HG02884 (cell line): ENCODE measurements at regions not wholly inside any gene's neighbourhood (a gene's known extent, or its start where the extent isn't known, plus 50 kb on each side); places are given as distances from the start of the nearest gene placed in this dataset.

ENCODE experiments used
- ATAC-seq: cut with Tn5 transposase; IDR thresholded peaks from one replicate; pipeline ENCODE4 v1.9.1; 2021; ENCODE audit warnings: mild to moderate bottlenecking, moderate library complexity; ENCODE audit not compliant: unreplicated experiment

DNA sequence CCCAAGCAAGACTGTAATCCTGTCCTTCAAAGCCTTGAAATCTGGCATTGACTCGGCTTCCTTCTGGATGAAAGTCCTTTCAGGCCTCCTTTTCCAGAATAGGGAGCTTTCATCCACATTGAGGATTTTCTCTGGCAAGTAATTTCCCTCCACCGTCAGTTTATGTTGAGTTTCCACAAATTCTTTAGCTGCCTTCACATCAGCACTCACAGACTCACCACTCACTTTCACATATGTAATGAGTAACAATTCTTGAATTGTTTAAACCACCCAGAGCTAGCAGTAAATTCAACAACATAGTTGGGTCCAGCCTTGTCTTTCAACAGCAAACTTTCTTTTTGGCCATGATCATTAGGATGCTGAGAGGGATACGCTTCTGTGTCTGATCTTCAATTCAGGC, 84.3 kb upstream of the PRDM11 start:
- ATAC-seq: no peak

DNA sequence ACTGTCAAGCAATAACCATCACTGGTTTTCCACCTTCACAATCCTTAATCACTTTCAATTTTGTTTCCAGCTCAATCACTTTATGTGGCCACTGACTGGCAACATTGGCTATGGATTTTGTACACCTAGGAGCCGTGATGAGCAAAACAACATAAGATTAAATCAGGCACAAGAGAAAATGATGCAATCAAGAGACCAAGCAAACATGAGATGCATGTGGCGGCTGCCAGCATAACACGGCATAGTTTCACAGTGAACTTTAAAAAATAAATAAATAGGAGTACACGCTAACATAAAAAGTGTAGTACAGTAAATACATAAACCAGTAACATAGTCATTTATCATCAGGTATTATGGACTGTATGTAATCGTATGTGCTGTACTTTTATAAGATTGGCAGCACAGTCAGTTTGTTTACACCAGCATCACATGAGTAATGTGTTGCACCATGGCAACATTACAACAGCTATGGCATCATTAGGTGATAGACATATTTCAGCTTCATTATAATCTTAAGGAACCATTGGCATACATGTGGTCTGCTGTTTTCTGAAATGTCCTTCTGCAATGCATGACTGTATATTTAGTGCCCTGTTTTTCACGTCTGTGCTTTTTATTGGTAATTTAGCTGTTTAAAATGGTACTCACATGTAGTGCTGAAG, 83.3 kb upstream of the PRDM11 start:
- ATAC-seq: no peak

DNA sequence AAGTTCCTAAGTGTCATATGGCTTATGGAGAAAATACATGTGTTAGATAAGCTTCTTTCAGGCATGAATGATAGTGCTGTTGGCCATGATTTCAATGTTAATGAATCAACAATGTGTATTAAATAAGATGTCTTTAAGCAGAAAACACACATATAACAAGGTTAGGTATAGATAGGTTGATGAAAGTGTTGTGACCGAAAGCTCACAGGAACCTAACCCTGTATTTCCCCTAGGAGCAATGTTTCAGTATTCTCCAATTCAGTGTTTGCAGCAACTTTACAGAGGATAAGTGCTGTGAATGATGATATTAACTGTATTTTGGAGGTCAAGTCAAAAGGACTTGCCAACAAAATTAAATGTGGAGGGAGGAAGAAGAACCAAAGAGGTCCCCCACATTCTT, 82.8 kb upstream of the PRDM11 start:
- no peak for ATAC-seq

DNA sequence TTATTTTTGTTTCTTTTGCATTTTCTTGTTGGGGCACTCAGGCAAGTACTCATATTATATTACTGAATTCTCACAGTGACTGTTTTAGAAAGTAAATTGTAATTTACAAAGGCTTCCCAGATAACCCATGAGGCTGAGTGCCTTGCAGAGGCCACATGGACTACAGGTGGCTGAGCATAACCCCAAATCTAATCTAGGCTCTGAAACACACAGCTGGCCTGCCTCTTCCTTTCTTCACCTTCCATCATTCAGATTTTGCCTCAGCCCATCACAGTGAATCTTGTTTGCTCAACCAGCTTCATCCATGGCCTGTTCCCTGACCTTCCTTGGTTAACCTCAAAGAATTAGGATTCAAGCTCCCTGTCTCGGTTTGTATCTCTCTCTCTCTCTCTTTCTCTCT, 78.5 kb upstream of the PRDM11 start:
- ATAC-seq: no peak

- ATAC-seq: no peak
These were observed 75.2 kb upstream of the PRDM11 start for GRCh38 chr11:45071232-45071631.

- ATAC-seq: no peak
These were observed 72.7 kb upstream of the PRDM11 start for GRCh38 chr11:45073685-45074141.

DNA sequence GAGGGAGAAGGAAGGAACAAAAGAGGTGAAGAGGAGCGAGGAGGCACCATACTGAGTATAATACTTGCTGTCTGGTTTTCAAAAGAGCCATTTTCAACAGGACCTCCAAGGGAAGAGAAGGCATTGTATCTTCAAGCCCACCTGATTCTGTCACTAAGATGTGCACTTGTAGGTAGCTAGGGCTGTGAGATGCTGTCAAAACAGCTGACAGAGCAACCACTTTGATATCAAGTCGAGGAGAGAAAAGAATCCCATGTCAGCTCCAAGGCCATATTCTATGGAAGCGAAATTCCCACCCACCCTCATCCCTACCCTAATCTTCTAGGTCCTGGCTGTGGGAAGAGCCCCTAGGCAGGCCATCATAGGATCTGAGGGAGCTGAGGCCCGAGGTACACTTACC, 70.9 kb upstream of the PRDM11 start:
- no peak for ATAC-seq

DNA sequence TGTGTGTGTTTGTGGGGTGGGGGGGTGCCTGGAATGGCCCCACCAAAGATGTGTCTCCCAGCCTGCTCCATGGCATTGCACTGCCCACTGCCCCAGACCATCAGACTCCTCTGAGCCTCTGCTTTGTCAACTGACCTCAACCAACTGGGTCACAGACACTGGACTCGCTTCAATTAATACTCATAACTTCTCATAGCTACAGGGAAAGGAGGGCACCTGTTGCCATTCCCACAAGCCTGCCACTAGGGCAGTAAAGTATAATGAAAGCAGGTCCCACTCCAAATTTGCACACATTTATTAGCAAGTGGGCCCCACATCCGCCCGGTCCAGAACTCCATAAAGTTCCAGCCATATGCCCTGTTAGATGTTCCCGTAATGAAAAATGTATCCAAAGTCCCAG, 70.5 kb upstream of the PRDM11 start:
- no peak for ATAC-seq

- no peak for ATAC-seq
These were observed 69.7 kb upstream of the PRDM11 start for GRCh38 chr11:45076761-45077160.

GRCh38 chr11:45078236-45079074, 68.0 kb upstream of the PRDM11 start:
- ATAC-seq: no peak

GRCh38 chr11:45079075-45079444, 67.4 kb upstream of the PRDM11 start:
- no peak for ATAC-seq

- ATAC-seq: no peak
These were observed 66.9 kb upstream of the PRDM11 start for GRCh38 chr11:45079567-45079942.

- ATAC-seq: no peak
These were observed 66.3 kb upstream of the PRDM11 start for GRCh38 chr11:45079943-45080719.

DNA sequence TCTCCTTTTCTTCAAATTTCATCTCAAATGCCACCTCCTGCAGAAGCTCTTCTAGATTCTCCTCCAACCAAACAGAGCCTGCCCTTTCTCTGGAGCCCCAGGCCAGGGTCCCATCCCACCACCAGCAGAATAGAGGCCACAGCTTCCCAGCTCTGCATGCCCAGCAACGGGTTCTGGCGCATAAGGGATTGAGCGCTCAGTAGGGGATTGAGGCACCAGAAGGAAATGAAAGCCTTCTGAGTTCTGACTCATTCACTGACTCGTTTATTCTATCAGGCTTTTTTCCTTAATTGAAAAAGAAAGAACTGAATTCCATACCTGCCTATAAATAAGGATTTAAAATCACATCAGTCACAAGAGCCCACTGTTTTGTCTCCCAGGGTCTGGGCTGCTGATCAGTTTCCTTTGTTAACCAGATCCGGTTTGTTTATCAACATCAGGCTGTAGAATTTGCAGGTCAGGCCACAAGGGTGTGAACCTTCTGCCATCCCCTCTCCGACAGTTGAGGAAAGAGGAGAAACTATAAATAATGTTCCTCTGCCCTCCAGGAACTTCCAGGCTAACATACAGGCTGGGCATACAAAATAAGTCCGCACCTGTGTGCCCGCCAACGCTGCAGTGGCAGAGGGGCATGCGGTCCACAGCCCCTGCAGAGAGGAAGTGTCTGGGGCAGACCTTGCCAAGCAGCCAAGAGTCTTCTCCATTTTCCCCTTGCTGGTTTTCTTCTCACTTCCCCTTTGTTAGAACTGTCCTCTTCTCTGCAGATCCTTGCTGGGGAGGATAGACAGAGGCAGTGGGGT, 63.5 kb upstream of the PRDM11 start:
- ATAC-seq: no peak

DNA sequence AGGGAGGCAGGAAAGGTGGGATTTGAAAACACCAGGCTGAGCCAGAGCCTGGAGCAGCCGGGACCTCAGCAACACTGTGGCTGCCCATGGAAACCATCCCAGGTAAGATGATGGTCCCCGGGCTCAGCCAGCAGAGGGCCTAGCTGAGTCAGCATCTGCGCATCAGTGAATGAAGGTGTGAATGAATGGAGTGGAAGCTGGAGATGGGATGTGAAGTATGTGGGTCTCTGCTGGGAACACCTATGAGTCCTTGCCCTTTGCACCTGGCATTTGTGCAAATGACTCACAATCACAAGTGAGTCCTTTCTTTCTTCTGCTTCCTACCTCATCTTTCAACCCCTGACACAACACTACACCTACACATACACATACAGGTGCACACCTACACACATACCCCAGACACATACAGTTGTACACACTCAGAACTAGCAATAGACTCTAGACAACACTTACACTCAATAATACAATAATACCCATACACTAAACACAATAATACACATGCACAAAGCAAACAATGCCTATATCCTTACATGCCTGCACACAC, 62.8 kb upstream of the PRDM11 start:
- no peak for ATAC-seq

DNA sequence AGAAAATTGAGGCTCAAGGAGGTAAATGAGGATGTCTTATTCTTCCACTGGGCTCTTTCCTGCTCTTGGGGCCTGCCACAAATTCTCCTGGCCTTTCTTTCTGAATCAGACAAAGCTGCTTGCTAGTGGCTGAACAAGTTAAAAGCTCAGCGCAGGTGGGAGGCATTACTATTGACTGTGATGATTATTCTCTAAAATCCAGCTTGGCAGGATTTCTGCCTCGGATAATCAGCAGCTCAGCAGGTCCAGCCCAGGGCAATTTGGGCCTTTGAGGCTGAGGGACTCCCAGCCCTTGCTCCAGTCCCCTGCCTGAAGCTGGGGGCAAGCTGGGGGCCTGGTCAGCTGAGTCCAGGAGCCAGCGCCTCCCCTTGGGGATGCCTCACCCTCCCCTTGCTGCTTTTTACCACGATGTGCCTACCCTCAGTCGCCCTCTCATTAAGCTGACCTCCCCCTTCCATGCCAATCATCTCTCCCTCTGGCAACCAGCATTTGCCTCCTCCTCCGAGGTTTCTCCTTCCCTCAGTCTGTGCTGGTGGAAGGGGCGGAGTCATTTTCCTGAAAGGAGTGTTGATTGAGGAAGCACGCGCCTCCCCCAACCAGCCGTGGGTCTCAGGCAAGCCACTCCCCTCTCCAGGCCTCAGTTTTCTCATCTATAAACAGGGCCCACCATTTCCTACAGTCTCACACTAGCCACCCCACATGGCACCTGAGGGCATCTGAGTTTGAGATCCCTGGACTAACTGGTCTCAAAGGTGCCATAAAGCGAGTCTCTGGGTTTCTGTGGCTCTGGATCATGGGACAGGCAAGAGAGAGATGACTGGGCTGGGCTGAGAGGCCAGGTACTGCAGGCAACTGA, 60.6 kb upstream of the PRDM11 start:
- ATAC-seq: no peak

DNA sequence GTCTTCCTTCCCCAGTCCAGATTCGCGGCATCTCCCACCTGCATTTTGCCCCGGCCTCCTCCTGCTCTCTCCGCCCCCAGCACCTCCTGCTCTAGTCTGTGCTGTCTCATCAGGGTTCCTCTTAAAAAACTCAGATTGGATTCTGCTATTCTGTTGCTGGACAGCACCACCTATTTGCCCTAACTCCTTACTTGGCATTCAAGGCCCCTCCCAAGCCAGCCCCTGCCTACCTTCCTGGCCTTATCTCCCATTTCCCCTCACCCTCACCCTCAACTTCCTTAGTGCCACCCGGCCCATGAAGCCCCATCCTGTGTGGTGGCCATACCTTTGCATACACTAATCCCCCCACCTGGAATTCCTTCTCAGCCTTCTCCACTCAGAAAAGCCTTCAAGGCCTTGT, 59.9 kb upstream of the PRDM11 start:
- ATAC-seq: no peak

DNA sequence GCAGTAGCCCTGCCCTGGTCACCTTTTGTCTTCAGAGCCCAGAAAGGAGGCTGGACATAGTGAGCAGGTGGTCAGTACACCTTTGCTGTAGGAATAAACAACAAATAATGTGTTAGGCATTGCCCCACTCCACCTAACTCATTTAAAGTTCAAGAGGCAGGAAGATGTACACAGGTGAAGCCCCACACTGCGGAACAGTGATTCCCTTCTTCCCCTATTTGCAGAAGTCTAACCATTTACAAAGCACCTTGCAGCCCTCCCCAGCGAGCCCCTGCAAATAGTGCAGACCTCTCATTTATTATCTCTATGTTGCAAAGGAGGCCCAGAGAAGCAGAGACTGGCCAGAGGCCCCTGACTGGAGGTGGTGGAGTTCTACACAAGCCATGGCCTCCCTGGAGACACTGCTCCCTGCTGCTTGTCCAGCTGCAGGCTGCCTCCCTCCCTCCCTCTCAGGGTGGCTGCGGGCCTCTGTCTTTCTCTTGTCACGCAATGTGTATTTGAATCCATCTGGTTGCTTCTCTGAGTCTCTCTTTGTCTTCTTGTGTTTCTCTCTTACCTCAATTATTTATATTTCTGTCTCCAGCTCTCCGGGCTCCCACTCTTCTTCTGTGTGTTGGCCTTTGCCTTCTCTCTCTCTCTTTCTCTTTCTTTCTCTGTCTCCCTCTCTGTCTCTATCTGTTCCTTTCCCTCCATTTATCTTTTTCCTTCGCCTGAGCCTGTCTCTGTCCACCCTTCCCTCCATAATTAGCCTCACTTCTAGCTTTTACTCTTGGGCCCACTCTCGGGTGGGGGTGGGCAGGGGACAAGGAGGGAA, 59.1 kb upstream of the PRDM11 start:
- ATAC-seq: no peak

DNA sequence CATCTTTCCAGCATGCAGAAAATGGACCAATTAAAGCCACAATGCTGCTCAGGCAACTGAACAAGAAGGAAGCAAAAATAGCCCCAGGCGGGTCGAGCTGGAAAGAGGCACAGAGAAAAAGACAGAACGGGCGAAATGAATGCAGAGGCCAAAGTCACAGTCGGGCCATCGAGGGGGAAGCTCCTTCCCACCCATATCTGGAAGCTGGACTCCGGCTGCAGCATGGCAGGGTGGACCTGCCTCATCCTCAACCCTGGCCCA, 58.6 kb upstream of the PRDM11 start:
- ATAC-seq: no peak
